Right atrium auricular region (tissue), 2 donors: ENCODE measurements at regions not wholly inside any gene's neighbourhood (a gene's known extent, or its start where the extent isn't known, plus 50 kb on each side); places are given as distances from the start of the nearest gene placed in this dataset.

Experiments used
- DNase-seq: peaks from one replicate; pipeline ENCODE4 v3.0.0-alpha.2; 2019; ENCODE audit warnings: low spot score
- H3K27ac ChIP-seq, 2 donors: fragments of 200-600 bp; sonication (generic); 1 replicate in 1 of 2; 2 replicates in 1 of 2; pipeline ENCODE4 v1.5.1; 2016 to 2019
- H3K27me3 ChIP-seq, 2 donors: fragments of 200-600 bp; sonication (generic); one replicate each; pipeline versions ENCODE4 v1.5.1 to v1.6.0; 2017 to 2019
- H3K36me3 ChIP-seq: fragments of 200-600 bp; sonication (generic); one replicate; pipeline ENCODE4 v1.5.1; 2016
- H3K4me1 ChIP-seq, 2 donors: fragments of 200-600 bp; sonication (generic); one replicate each; pipeline versions ENCODE4 v1.5.1 to v1.6.0; 2017 to 2019
- H3K4me3 ChIP-seq, 2 donors: fragments of 200-600 bp; sonication (generic); 1 replicate in 1 of 2; 2 replicates in 1 of 2; pipeline ENCODE4 v1.5.1; 2017 to 2019; ENCODE audit warnings: mild to moderate bottlenecking in 1 of 2, moderate library complexity in 1 of 2
- H3K9me3 ChIP-seq, 2 donors: fragments of 200-600 bp; sonication (generic); one replicate each; pipeline ENCODE4 v1.5.1; 2019
- CTCF ChIP-seq, 2 donors: fragments of 200-600 bp; sonication (generic); IDR thresholded peaks; one replicate each; pipeline ENCODE4 v1.5.1; 2019; ENCODE audit warnings: antibody characterized with exemption in 2 of 2

- no peak for DNase-seq
- Histone ChIP-seq H3K4me3 (no peak overlapping the region), H3K4me1 (no peaks in the 10 kb centered on the region), H3K27ac (no peak overlapping the region), H3K27me3 (no peaks in the 10 kb centered on the region), H3K9me3 (no peaks in the 10 kb centered on the region), H3K36me3 (no peaks in the 10 kb centered on the region)
- TF ChIP-seq CTCF (IDR thresholded peaks at IDR 0.05) = no peak
Measured at GRCh38 chr9:115204904-115205453, 87.0 kb upstream of the TNC start.

- Histone ChIP-seq H3K9me3 (no peaks in the 10 kb centered on the region), H3K27me3 (no peaks in the 10 kb centered on the region), H3K4me3 (no peak overlapping the region), H3K27ac (no peak overlapping the region), H3K36me3 (no peaks in the 10 kb centered on the region), H3K4me1 (no peaks in the 10 kb centered on the region)
- DNase-seq = no peak
- no peak for TF ChIP-seq CTCF (IDR thresholded peaks at IDR 0.05)
Measured at GRCh38 chr9:115207003-115207836, 89.3 kb upstream of the TNC start.

- DNase-seq = no peak
- no peak for TF ChIP-seq CTCF (IDR thresholded peaks at IDR 0.05)
Measured at GRCh38 chr9:115208501-115208900, 90.5 kb upstream of the TNC start.

GRCh38 chr9:115209601-115210306 is 91.8 kb upstream of the TNC start:
- Histone ChIP-seq H3K27ac (no peak overlapping the region), H3K27me3 (no peaks in the 10 kb centered on the region), H3K4me3 (no peak overlapping the region), H3K36me3 (no peaks in the 10 kb centered on the region), H3K9me3 (no peaks in the 10 kb centered on the region), H3K4me1 (peaks cover 0 to 11% of the 10 kb centered on the region in 2 donors)
- no peak for DNase-seq
- no peak for TF ChIP-seq CTCF (IDR thresholded peaks at IDR 0.05)

More at GRCh38 chr9:115208501-115208900, 90.5 kb upstream of the TNC start:
- Histone ChIP-seq H3K4me3 (no peak overlapping the region), H3K9me3 (no peaks in the 10 kb centered on the region), H3K36me3 (no peaks in the 10 kb centered on the region), H3K27me3 (no peaks in the 10 kb centered on the region), H3K27ac (no peak overlapping the region), H3K4me1 (peaks cover 0 to 3% of the 10 kb centered on the region in 2 donors)

GRCh38 chr9:115210699-115211098 is 92.7 kb upstream of the TNC start:
- DNase-seq = no peak
- TF ChIP-seq CTCF (IDR thresholded peaks at IDR 0.05) = no peak
- no peaks in the 10 kb centered on the region for H3K9me3 ChIP-seq
- H3K27me3 ChIP-seq = no peaks in the 10 kb centered on the region
- no peak overlapping the region for H3K27ac ChIP-seq
- peaks cover 0 to 11% of the 10 kb centered on the region in 2 donors for H3K4me1 ChIP-seq
- H3K36me3 ChIP-seq = no peaks in the 10 kb centered on the region
- no peak overlapping the region for H3K4me3 ChIP-seq
